Caco-2 (cell line): ENCODE measurements at regions not wholly inside any gene's neighbourhood (a gene's known extent, or its start where the extent isn't known, plus 50 kb on each side); places are given as distances from the start of the nearest gene placed in this dataset.
"Not testable (repeated sequence)": the region's sequence is repeated elsewhere in the genome, so short reads cannot be mapped to it uniquely, and the experiment has no call there.

Experiments used
- BruUV-seq: library from RNA; stranded (reverse); fragments of 400-500 nt; replicated peaks from 2 replicates; lab custom pipeline; 2021; lab: Mats Ljungman, UMichigan
- CTCF ChIA-PET: fragments of 300-600 bp; sonication (Branson Sonifier 250); formaldehyde crosslinking; loops from one replicate; lab custom pipeline; 2022; ENCODE audit warnings: antibody characterized with exemption; lab: Charles Lee
- POLR2A ChIA-PET: fragments of 300-600 bp; sonication (Branson Sonifier 250); formaldehyde crosslinking; loops from one replicate; lab custom pipeline; 2022; ENCODE audit warnings: antibody characterized with exemption; lab: Charles Lee
- DNase-seq, 2 experiments: peaks; one replicate each; pipeline versions ENCODE4 v3.0.0 to v3.0.0-alpha.2; 2020 to 2022
- H3K27me3 ChIP-seq: replicated peaks from 2 replicates; pipeline ENCODE4 v1.6.0; 2011; ENCODE audit warnings: low read length; ENCODE audit not compliant: control insufficient read depth, insufficient read depth
- H3K36me3 ChIP-seq: 2 replicates; pipeline ENCODE4 v1.5.1; 2011; ENCODE audit warnings: low read length; ENCODE audit not compliant: control insufficient read depth, insufficient read depth
- H3K4me1 ChIP-seq: fragments of 250-450 bp; sonication (Bioruptor Pico); 2 replicates; pipeline ENCODE4 v1.5.1; 2020; ENCODE audit warnings: mild to moderate bottlenecking
- H3K4me3 ChIP-seq: 2 replicates; pipeline ENCODE4 v1.5.1; 2011; ENCODE audit warnings: low read depth, mild to moderate bottlenecking, control low read depth, low read length
- H3K9me3 ChIP-seq: fragments of 250-450 bp; sonication (Bioruptor Pico); 2 replicates; pipeline ENCODE4 v1.5.1; 2020; ENCODE audit warnings: mild to moderate bottlenecking, moderate library complexity
- H3K27ac Mint-ChIP-seq: one replicate; pipeline ENCODE4 v1.8.0; 2022; ENCODE audit warnings: mixed read lengths; ENCODE audit not compliant: unreplicated experiment
- H3K27me3 Mint-ChIP-seq: one replicate; pipeline ENCODE4 v1.8.0; 2022; ENCODE audit warnings: mixed read lengths; ENCODE audit not compliant: insufficient read depth, unreplicated experiment
- H3K36me3 Mint-ChIP-seq: one replicate; pipeline ENCODE4 v1.8.0; 2022; ENCODE audit warnings: mild to moderate bottlenecking, mixed read lengths; ENCODE audit not compliant: insufficient read depth, unreplicated experiment
- H3K4me1 Mint-ChIP-seq: one replicate; pipeline ENCODE4 v1.8.0; 2022; ENCODE audit warnings: low read depth, mixed read lengths; ENCODE audit not compliant: unreplicated experiment
- H3K4me3 Mint-ChIP-seq: one replicate; pipeline ENCODE4 v1.8.0; 2022; ENCODE audit warnings: mild to moderate bottlenecking, moderate library complexity, mixed read lengths; ENCODE audit not compliant: unreplicated experiment
- H3K9me3 Mint-ChIP-seq: one replicate; pipeline ENCODE4 v1.8.0; 2022; ENCODE audit warnings: mixed read lengths; ENCODE audit not compliant: unreplicated experiment
- intact Hi-C: fragments of 100-400 bp; cut with micrococcal nuclease; formaldehyde crosslinking; loops from one replicate; pipeline ENCODE4 v1.10.0; 2022; ENCODE audit not compliant: unreplicated experiment
- TF ChIP-seq, protein P1 (sequence below), 2 experiments: fragments of 200-600 bp in 1 of 2; IDR thresholded peaks; 1 replicate in 1 of 2; 2 replicates in 1 of 2; pipeline versions ENCODE4 v1.5.1 to v1.8.0; 2011 to 2022; ENCODE audit warnings: antibody characterized with exemption in 1 of 2, control low read depth in 1 of 2, inconsistent platforms in 1 of 2, low read depth in 1 of 2, low read length in 1 of 2, mild to moderate bottlenecking in 1 of 2, moderate library complexity in 1 of 2; ENCODE audit not compliant: insufficient read depth in 1 of 2, severe bottlenecking in 1 of 2, unreplicated experiment in 1 of 2

DNA sequence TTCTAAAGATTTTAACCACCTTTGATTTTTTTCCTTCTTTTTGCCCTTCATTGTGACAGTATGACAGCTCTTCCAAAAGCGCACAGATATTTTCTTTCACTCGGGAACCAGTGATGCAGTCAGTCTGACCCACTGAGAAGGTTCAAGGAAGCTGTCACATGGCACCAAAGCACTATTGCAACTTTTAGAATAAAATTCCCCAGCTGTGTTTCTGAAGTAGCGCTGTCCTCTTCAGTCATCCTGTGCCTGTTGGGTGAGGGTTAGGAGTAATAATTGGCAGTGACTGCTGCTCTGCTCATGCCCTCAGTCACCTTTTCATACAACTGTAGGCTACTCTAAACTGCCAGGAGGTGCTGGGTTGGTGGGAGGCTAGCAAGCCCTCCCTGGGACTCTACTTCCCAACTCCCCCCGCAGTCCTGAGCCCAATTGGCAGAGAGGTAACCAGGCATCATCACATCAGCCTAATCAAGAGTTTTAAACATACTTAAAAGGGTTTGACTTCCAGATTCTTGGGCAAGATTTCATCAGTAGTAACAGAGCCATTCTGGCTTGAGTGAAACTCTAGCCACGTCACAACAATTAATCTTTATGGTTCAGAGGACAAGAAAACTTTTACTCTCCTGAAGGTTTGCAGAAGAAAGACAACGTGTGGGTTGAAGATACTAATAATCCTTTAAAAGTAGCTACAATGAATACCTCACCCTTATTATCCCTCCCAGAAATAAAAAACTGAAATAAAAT lies 473.3 kb downstream of the FBXO15 start:
- H3K27ac Mint-ChIP-seq = no peak overlapping the region
- ChIA-PET CTCF (no interaction called here), POLR2A (no interaction called here)
- H3K27me3 Mint-ChIP-seq = peaks cover 11% of the 10 kb centered on the region
- Histone ChIP-seq H3K27me3 (no peaks in the 10 kb centered on the region), H3K9me3 (no peaks in the 10 kb centered on the region), H3K4me1 (no peaks in the 10 kb centered on the region), H3K4me3 (no peak overlapping the region), H3K36me3 (no peaks in the 10 kb centered on the region)
- H3K4me3 Mint-ChIP-seq = no peak overlapping the region
- no TSS peak for BruUV-seq
- H3K36me3 Mint-ChIP-seq = no peaks in the 10 kb centered on the region
- DNase-seq = no peak
- intact Hi-C loops = no loop called here
- TF ChIP-seq, protein P1, sequence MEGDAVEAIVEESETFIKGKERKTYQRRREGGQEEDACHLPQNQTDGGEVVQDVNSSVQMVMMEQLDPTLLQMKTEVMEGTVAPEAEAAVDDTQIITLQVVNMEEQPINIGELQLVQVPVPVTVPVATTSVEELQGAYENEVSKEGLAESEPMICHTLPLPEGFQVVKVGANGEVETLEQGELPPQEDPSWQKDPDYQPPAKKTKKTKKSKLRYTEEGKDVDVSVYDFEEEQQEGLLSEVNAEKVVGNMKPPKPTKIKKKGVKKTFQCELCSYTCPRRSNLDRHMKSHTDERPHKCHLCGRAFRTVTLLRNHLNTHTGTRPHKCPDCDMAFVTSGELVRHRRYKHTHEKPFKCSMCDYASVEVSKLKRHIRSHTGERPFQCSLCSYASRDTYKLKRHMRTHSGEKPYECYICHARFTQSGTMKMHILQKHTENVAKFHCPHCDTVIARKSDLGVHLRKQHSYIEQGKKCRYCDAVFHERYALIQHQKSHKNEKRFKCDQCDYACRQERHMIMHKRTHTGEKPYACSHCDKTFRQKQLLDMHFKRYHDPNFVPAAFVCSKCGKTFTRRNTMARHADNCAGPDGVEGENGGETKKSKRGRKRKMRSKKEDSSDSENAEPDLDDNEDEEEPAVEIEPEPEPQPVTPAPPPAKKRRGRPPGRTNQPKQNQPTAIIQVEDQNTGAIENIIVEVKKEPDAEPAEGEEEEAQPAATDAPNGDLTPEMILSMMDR (IDR thresholded peaks at IDR 0.05; ENCODE audit: insufficient read depth in 1 of 2, low read depth in 1 of 2, low read length in 1 of 2, severe bottlenecking in 1 of 2, unreplicated experiment in 1 of 2) = no peak
- H3K9me3 Mint-ChIP-seq = no peaks in the 10 kb centered on the region
- no peaks in the 10 kb centered on the region for H3K4me1 Mint-ChIP-seq

DNA sequence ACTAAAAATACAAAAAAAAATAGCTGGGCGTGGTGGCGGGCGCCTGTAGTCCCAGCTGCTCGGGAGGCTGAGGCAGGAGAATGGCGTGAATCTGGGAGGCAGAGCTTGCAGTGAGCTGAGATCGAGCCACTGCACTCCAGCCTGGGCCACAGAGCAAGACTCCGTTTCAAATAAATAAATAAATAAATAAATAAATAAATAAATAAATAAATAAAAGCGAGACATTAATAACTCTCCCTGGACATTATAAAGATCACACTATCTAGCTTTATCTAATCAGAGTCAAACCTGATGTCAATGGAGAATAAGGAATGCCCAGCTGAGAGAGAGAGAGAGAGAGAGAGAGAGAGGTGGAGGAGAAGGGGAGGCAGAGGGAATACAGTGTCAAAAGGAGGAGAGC lies 476.2 kb downstream of the FBXO15 start:
- H3K36me3 Mint-ChIP-seq, H3K27ac Mint-ChIP-seq, H3K4me3 Mint-ChIP-seq, H3K4me1 ChIP-seq, H3K4me3 ChIP-seq, BruUV-seq, intact Hi-C loops, H3K9me3 Mint-ChIP-seq, H3K27me3 ChIP-seq, H3K9me3 ChIP-seq, DNase-seq, CTCF ChIA-PET, H3K4me1 Mint-ChIP-seq, H3K36me3 ChIP-seq, POLR2A ChIA-PET: not testable (repeated sequence)
- peaks cover 11% of the 10 kb centered on the region for H3K27me3 Mint-ChIP-seq

DNA sequence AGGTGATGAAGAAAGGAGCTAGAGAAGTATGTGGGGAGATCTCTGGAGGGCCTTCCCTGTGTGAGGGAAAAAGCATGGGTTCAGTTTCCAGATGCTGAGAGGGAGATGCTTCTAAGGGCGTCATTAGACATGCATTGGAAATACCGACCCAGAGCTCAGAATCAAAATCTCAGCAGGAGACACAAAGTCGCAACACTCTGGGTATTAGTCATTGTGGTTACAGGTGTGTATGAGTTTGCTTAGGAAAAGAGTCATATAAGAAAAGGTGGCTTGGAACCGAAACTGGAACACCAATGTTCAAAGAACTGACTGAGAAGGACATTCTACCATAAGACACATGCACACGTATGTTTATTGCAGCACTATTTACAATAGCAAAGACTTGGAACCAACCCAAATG lies 477.1 kb downstream of the FBXO15 start:
- ChIA-PET CTCF (no interaction called here), POLR2A (no interaction called here)
- peaks cover 11% of the 10 kb centered on the region for H3K27me3 Mint-ChIP-seq
- intact Hi-C loops = no loop called here
- TF ChIP-seq, protein P1 (IDR thresholded peaks at IDR 0.05; ENCODE audit: insufficient read depth in 1 of 2, low read depth in 1 of 2, low read length in 1 of 2, severe bottlenecking in 1 of 2, unreplicated experiment in 1 of 2) = no peak
- no peak overlapping the region for H3K4me3 Mint-ChIP-seq
- H3K27me3 ChIP-seq = no peaks in the 10 kb centered on the region
- DNase-seq = no peak
- H3K9me3 Mint-ChIP-seq = no peaks in the 10 kb centered on the region
- no peak overlapping the region for H3K4me3 ChIP-seq
- H3K36me3 ChIP-seq = no peaks in the 10 kb centered on the region
- H3K27ac Mint-ChIP-seq = no peak overlapping the region
- H3K4me1 ChIP-seq = no peaks in the 10 kb centered on the region
- H3K4me1 Mint-ChIP-seq = no peaks in the 10 kb centered on the region
- no peaks in the 10 kb centered on the region for H3K36me3 Mint-ChIP-seq
- H3K9me3 ChIP-seq = no peaks in the 10 kb centered on the region
- BruUV-seq = no TSS peak
